Central memory CD8-positive, alpha-beta T cell (primary cell): ENCODE measurements at regions not wholly inside any gene's neighbourhood (a gene's known extent, or its start where the extent isn't known, plus 50 kb on each side); places are given as distances from the start of the nearest gene placed in this dataset.

Experiments
- ATAC-seq: fragments of 150-1000 bp; cut with Tn5 transposase; replicated peaks from 2 replicates; pipeline ENCODE4 v1.10.0; 2022; ENCODE audit warnings: mild to moderate bottlenecking, moderate FRiP score, moderate number of reproducible peaks; ENCODE audit not compliant: poor library complexity, severe bottlenecking; ENCODE audit errors: extremely low read depth
- DNase-seq, 2 donors: peaks; one replicate each; pipeline ENCODE4 v3.0.0; 2021; ENCODE audit warnings: low spot score in 2 of 2
- H3K27ac Mint-ChIP-seq: one replicate; pipeline ENCODE4 v1.8.0; 2022; ENCODE audit warnings: low read depth, mild to moderate bottlenecking, moderate library complexity, mixed read lengths
- H3K27me3 Mint-ChIP-seq: one replicate; pipeline ENCODE4 v1.8.0; 2022; ENCODE audit warnings: mixed read lengths
- H3K36me3 Mint-ChIP-seq: one replicate; pipeline ENCODE4 v1.8.0; 2022; ENCODE audit warnings: mild to moderate bottlenecking, moderate library complexity, mixed read lengths; ENCODE audit not compliant: insufficient read depth
- H3K4me1 Mint-ChIP-seq: one replicate; pipeline ENCODE4 v1.8.0; 2022; ENCODE audit warnings: mixed read lengths
- H3K4me3 Mint-ChIP-seq: one replicate; pipeline ENCODE4 v1.8.0; 2022; ENCODE audit warnings: mild to moderate bottlenecking, moderate library complexity, mixed read lengths
- H3K9me3 Mint-ChIP-seq: one replicate; pipeline ENCODE4 v1.8.0; 2022; ENCODE audit warnings: mixed read lengths

DNA sequence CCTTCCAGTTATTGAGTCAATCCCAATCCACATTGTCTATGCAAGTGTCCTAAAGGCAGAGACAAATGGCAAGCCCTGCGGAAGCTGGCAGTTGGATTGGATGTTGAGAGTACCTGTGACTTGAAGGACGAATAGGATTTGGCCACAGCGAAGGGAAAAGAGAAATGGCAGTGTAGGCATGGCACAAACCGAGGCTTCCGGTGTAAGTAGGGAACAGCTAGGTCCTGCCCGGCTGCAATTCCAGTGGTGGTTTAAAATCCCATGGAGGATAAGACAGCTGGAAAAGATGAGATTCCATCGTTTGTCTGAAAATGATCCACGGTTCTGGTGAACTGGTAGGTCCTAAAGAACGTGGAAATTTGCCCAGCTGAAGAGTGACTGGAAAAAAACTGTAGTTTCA lies 296.2 kb downstream of the TCERG1L start:
- Mint-ChIP-seq H3K4me3 (no peak overlapping the region), H3K4me1 (no peaks in the 10 kb centered on the region), H3K27ac (no peak overlapping the region), H3K27me3 (no peaks in the 10 kb centered on the region), H3K9me3 (no peaks in the 10 kb centered on the region), H3K36me3 (no peaks in the 10 kb centered on the region)
- DNase-seq (no peak), ATAC-seq (no peak)

DNA sequence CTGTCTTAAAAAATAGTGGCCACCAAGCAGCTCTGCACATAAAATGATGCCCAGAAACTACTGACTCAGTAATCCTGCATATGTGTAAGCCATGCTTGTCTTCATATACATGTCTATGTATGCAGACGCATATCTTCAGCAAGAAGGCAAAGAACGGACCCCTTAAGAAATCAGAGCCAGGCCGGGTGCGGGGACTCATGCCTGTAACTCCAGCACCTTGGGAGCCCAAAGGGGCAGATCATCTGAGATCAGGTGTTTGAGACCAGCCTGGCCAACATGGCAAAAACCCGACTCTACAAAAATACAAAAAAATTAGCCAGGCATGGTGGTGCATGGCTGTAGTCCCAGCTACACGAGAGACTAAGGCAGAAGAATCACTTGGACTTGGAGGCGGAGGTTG lies 295.0 kb downstream of the TCERG1L start:
- Mint-ChIP-seq H3K27ac (no peak overlapping the region), H3K27me3 (no peaks in the 10 kb centered on the region), H3K9me3 (no peaks in the 10 kb centered on the region), H3K36me3 (no peaks in the 10 kb centered on the region), H3K4me1 (no peaks in the 10 kb centered on the region), H3K4me3 (no peak overlapping the region)
- no peak for ATAC-seq
- no peak for DNase-seq

DNA sequence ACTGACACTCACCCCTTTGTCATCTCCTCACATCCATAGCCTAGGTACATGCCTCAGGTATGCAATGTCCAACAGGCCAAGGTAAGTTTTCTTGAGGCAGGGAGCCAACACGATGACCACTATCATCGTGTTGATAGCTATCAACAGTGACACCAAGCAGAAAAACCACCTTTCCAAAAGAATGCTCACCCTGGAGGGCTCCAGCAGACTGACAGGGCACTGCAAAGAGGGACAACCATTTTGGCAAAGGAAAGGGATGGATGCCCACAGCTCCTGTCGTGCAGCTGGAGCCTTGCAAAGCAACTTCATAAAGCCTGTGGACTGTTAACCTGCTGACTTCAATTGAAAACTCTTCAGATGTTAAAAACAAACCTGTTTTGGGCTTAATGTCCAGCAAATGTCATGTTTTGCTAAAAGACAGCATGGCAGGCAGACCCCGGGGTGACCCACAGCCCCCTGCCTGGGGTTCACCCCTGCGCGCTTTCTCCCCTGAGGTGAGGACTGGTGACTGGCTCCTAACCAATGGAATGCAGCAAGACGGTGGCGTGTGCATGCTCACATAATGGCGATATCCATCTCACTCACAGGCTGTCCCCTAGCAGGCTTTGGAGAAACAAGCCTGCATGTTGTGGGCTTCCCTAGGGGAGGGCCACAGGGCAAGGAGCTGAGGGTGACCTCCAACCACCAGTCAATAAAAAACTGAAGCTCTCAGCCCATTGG lies 293.8 kb downstream of the TCERG1L start:
- ATAC-seq (no peak), DNase-seq (no peak)
- no peaks in the 10 kb centered on the region for H3K27me3 Mint-ChIP-seq
- H3K4me3 Mint-ChIP-seq: no peak overlapping the region
- H3K27ac Mint-ChIP-seq: no peak overlapping the region
- H3K9me3 Mint-ChIP-seq: no peaks in the 10 kb centered on the region
- no peaks in the 10 kb centered on the region for H3K4me1 Mint-ChIP-seq
- no peaks in the 10 kb centered on the region for H3K36me3 Mint-ChIP-seq

DNA sequence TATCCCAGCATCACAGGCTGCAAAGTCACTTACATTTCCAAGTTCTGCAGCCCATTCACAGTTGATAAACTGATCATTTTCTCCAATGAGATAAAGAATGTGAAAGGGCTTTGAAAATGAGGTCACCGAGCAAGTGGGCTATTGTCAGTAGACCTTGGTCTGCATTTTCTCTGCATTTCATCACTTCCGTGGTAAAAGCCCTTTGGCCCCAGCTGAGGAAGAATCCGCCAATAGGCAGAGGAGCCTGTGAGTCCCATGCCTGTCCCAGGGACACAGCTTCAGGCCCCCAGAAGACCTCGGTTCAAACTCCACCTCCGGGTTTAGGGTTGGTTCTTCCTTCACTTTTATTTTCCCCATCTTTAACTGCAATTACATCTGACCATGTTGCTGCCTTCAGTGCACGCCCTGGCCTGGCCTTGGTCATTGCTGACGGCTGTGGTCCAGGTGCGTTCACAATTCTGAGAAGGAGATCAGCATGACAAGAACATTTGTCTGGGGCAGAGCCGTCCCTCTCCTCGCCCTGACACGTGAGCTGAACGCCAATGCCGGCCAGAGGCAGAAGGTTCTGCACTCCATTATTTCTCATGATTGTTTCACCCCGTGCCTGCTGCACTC lies 292.5 kb downstream of the TCERG1L start:
- no peak for DNase-seq
- Mint-ChIP-seq H3K36me3 (no peaks in the 10 kb centered on the region), H3K4me3 (no peak overlapping the region), H3K27me3 (no peaks in the 10 kb centered on the region), H3K27ac (no peak overlapping the region), H3K4me1 (no peaks in the 10 kb centered on the region), H3K9me3 (no peaks in the 10 kb centered on the region)
- ATAC-seq: no peak

DNA sequence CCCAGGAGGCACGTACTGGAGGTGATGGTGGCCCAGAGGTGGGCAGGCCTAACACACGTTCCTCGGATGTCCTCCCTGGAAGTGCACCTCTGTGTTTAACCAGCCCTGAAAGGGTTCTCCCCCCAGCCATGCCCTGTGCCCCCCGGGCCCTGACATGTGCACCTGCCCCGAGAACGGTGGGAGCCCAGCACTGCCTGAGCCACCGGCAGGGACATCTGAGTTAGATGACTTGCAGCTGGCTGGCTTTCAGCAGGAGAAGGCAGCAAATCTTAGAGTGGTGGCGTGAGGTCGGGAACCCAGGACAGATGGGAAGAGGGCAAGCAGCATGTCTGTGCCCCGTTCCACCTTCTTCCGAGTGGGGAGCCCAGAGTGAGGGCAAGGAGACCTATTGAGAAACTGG lies 291.8 kb downstream of the TCERG1L start:
- Mint-ChIP-seq H3K9me3 (no peaks in the 10 kb centered on the region), H3K36me3 (no peaks in the 10 kb centered on the region), H3K27me3 (no peaks in the 10 kb centered on the region), H3K4me3 (no peak overlapping the region), H3K4me1 (no peaks in the 10 kb centered on the region), H3K27ac (no peak overlapping the region)
- ATAC-seq (no peak), DNase-seq (no peak)

DNA sequence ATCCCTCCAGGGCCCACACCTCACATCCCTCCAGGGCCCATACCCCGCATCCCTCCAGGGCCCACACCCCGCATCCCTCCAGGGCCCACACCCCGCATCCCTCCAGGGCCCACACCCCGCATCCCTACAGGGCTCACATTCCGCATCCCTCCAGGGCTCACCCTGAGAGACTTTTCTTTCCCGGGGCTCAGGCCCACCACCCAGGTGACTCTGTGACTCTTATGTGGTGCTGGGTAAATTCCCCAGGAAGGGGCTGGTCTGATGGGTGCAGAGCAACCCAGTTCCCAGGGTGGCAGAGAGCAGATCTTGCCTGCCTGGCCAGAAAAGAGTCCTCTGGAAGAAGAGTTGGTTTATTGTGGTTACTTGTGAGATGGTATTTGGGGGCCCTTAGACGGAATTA lies 290.7 kb downstream of the TCERG1L start:
- Mint-ChIP-seq H3K4me3 (no peak overlapping the region), H3K9me3 (no peaks in the 10 kb centered on the region), H3K36me3 (no peaks in the 10 kb centered on the region), H3K4me1 (no peaks in the 10 kb centered on the region), H3K27ac (no peak overlapping the region), H3K27me3 (no peaks in the 10 kb centered on the region)
- DNase-seq: no peak
- no peak for ATAC-seq

DNA sequence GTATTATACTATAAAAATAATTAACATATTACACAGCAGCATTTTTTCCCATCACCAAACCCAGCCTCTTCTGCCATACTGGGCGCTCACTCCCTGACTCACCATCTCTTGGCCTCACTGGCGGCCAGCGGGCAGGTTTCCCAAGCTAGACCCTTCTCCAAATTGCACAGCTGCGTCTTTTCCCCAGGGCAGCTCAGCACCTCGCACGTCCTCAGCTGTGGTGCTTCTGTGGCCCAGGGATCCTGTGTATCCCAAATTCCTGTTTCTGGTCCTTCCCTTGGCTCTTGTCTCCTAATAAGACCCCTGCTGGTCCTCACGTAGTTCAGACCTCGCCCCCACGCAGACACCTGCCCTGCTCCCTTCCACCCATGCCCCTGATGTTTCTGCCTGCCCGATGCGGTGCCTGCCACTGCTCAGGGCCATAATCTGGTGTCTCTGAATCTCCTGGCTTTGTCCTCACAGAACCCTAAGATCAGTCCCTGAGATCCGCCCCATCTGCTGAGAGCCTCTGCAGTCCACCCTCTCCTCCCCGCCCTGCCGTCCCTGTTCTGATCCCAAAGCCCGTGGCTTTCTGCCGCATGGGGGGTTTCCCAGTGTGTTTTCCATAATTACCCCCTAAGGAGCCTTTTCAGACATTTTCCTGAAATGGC lies 290.1 kb downstream of the TCERG1L start:
- no peaks in the 10 kb centered on the region for H3K36me3 Mint-ChIP-seq
- no peaks in the 10 kb centered on the region for H3K4me1 Mint-ChIP-seq
- no peak overlapping the region for H3K27ac Mint-ChIP-seq
- no peaks in the 10 kb centered on the region for H3K9me3 Mint-ChIP-seq
- H3K4me3 Mint-ChIP-seq: no peak overlapping the region
- ATAC-seq: no peak
- no peaks in the 10 kb centered on the region for H3K27me3 Mint-ChIP-seq
- DNase-seq: no peak

DNA sequence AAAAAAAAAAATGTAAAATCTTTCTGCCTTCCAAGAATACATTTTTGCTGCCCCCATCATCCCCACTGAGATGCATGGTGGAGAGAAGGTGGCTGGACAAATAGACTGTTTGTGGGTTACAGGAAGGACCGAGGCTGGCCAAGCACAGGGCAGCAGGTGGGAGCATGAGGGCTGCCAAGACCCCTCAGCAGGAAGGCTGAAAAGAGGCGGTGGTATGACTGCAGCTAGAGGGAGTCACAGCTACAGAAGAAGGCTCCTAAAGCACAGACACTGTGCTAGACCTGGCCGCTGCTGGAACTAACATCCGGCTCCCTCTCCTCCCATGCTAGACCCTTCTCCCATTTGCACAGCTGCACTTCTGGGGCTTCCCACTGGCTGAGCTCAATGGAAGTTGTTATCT lies 289.6 kb downstream of the TCERG1L start:
- ATAC-seq: no peak
- Mint-ChIP-seq H3K36me3 (no peaks in the 10 kb centered on the region), H3K4me3 (no peak overlapping the region), H3K27ac (no peak overlapping the region), H3K9me3 (no peaks in the 10 kb centered on the region), H3K4me1 (no peaks in the 10 kb centered on the region), H3K27me3 (no peaks in the 10 kb centered on the region)
- no peak for DNase-seq

DNA sequence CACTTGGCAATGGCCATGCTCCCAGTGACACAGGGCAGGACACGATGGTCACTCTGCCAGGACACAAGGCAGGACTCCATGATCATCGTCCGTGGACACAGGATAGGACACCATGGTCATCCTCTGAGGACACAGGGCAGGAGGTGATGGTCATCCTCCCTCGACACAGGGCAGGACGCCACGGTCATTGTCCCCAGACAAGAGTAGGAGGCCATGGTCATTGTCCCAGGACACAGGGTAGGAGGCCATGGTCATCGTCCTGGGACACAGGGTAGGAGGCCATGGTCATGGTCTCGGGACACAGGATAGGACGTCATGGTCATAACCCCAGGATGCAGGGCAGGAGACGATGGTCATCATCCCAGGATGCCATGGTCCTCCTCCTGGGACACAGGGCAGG lies 289.2 kb downstream of the TCERG1L start:
- no peak overlapping the region for H3K27ac Mint-ChIP-seq
- H3K4me3 Mint-ChIP-seq: no peak overlapping the region
- H3K4me1 Mint-ChIP-seq: no peaks in the 10 kb centered on the region
- no peaks in the 10 kb centered on the region for H3K36me3 Mint-ChIP-seq
- DNase-seq: no peak
- no peaks in the 10 kb centered on the region for H3K27me3 Mint-ChIP-seq
- H3K9me3 Mint-ChIP-seq: no peaks in the 10 kb centered on the region
- ATAC-seq: no peak

DNA sequence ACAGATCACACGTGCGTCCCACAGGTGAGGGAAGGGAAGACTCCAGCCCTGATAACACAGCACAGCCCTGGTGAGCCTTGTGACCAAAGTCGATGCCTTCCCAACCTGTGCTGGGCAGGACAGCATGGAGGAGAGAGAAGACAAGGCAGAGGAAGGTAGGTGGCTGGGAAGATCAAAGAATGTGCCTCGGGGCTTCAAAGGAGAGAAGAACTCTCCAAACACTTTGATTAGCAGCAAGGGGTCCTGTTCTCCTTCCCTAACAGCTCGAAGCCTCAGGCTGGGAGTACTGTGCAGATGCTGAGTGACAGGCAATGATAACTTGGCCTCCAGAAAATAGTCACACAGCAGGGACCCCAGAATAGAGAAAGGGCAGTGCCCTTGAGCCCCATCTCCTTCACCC lies 288.5 kb downstream of the TCERG1L start:
- Mint-ChIP-seq H3K4me1 (no peaks in the 10 kb centered on the region), H3K27me3 (no peaks in the 10 kb centered on the region), H3K9me3 (no peaks in the 10 kb centered on the region), H3K4me3 (no peak overlapping the region), H3K36me3 (no peaks in the 10 kb centered on the region), H3K27ac (no peak overlapping the region)
- ATAC-seq (no peak), DNase-seq (no peak)

DNA sequence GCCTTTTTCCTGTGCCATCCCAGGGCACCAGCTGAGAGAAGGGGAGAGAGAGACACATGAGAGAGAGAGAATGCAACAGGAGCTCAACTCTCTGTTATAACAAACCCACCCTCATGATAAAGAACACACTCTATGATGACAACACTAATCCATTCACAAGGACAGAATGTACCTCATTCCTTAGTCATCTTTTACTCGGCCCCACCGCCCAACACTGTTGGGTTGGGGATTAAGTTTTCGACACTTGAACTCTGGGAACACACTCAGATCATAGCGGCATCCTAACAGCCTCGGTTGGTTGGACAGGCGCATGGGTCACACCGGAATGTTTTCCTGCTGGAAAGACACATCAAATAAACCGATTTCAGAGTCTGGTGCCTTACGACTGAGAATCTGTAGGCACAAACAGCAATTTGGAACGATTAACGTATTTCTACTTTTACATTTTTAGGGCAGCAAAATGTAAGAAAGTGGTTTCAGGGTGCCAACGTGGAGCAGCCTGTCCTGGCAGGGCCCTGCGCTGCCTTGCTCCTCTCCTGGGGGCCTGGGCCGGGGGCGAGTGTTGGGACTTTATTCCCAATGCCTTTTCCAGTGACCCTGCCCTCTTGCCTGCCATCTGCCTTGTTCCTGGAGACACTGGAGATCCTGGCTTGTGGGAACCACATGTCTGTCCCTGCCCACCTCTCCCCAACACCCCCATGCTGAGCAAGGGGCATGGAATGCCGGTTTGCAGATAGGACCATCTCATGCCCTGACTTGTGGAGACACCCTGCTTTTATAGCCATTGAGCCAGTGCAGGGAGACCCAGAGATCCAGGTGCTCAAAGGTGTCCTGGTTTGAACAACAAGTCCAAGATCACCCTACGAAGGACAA lies 287.0 kb downstream of the TCERG1L start:
- no peak overlapping the region for H3K4me3 Mint-ChIP-seq
- DNase-seq (no peak), ATAC-seq (no peak)
- H3K36me3 Mint-ChIP-seq: no peaks in the 10 kb centered on the region
- no peaks in the 10 kb centered on the region for H3K9me3 Mint-ChIP-seq
- H3K4me1 Mint-ChIP-seq: no peaks in the 10 kb centered on the region
- no peak overlapping the region for H3K27ac Mint-ChIP-seq
- no peaks in the 10 kb centered on the region for H3K27me3 Mint-ChIP-seq

DNA sequence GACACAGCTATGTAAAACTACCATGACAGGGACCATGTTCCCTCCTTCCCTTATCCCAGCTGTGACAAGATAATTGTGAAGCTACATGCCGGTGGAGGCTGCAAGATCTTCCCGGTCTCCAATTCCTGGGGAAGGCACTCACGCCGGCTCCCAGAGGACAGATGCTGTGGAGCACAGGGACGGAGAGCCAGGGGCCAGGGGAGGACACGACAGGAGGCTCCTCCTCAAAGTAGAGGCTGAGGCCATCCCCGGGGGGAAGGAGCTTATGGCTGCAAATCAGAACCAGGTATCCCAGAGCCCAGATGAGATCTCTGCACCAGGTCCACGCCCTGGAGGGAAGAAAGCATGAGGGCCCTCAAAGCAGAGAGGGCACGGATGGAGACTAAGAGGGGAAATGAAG lies 286.2 kb downstream of the TCERG1L start:
- Mint-ChIP-seq H3K4me3 (no peak overlapping the region), H3K4me1 (no peaks in the 10 kb centered on the region)

More for the DNA sequence above, 286.2 kb downstream of the TCERG1L start:
- no peaks in the 10 kb centered on the region for H3K36me3 Mint-ChIP-seq
- no peak for DNase-seq
- no peaks in the 10 kb centered on the region for H3K27me3 Mint-ChIP-seq
- no peaks in the 10 kb centered on the region for H3K9me3 Mint-ChIP-seq
- ATAC-seq: no peak
- H3K27ac Mint-ChIP-seq: no peak overlapping the region
